Spinal cord (tissue), 9 donors: ENCODE measurements at regions not wholly inside any gene's neighbourhood (a gene's known extent, or its start where the extent isn't known, plus 50 kb on each side); places are given as distances from the start of the nearest gene placed in this dataset.

Source experiments
- DNase-seq, 6 donors: peaks; one replicate each; pipeline versions ENCODE4 v3.0.0 to v3.0.0-alpha.2; 2013 to 2015; ENCODE audit warnings: low spot score in 6 of 6, low read depth in 4 of 6
- H3K27ac ChIP-seq: one replicate; pipeline ENCODE4 v1.5.1; 2013; ENCODE audit warnings: low read depth, low read length, control low read depth
- H3K27me3 ChIP-seq: one replicate; pipeline ENCODE4 v1.6.1; 2013; ENCODE audit warnings: low read length; ENCODE audit not compliant: control insufficient read depth, insufficient read depth
- H3K36me3 ChIP-seq: one replicate; pipeline ENCODE4 v1.6.1; 2013; ENCODE audit warnings: low read length; ENCODE audit not compliant: control insufficient read depth, insufficient read depth
- H3K4me1 ChIP-seq: one replicate; pipeline ENCODE4 v1.6.1; 2013; ENCODE audit warnings: low read length; ENCODE audit not compliant: control insufficient read depth, insufficient read depth
- H3K4me3 ChIP-seq: one replicate; pipeline ENCODE4 v1.5.1; 2013; ENCODE audit warnings: low read depth, low read length, control low read depth
- H3K9me3 ChIP-seq: one replicate; pipeline ENCODE4 v1.6.1; 2013; ENCODE audit warnings: low read length; ENCODE audit not compliant: control insufficient read depth, insufficient read depth
- WGBS: methylation state at CpG from one replicate; pipeline ENCODE4 v1.1.5; 2013; ENCODE audit warnings: missing lambda C conversion rate; ENCODE audit not compliant: insufficient coverage; 5-methylcytosine and 5-hydroxymethylcytosine counted together
- donor health status: healthy.

DNA sequence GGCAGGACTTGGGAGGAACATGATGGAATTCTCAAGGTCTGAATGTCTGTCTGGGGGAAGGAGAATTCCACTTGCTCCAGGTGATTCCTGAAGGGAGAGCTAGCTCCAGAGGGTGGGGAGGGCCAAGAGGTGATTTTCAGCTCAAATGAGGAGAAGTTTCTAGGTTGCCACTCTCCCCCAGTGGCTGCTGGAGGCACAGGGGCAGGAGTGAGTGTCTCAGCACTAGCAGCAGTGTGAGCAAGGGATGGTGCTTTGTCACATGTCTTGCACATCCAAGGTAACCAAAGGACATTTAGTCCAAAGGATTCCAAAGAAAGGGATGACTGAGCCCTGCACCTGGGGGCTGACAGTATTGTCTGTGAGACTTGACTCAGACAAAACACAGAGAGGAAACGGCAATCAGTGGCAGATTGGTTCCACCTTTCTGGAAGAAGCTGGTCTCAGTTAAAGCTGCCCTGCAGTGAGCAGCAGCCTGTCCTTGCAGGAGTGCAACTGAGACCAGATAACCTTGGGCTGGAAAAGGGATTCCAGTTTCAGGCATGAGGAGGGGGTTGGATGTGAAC, 51.2 kb upstream of the PCBD1 start:
- H3K36me3 ChIP-seq: no peaks in the 10 kb centered on the region
- no peaks in the 10 kb centered on the region for H3K27me3 ChIP-seq
- H3K4me3 ChIP-seq: no peak overlapping the region
- peaks cover 9% of the 10 kb centered on the region for H3K4me1 ChIP-seq
- no peak overlapping the region for H3K27ac ChIP-seq
- 78% methylated on average over 1 of the region's 1 CpG for WGBS
- H3K9me3 ChIP-seq: no peaks in the 10 kb centered on the region
- peak in 1 of 6 donors; percentile 35 for DNase-seq

GRCh38 chr10:70940834-70941568, 52.6 kb upstream of the PCBD1 start:
- DNase-seq: peak in 2 of 6 donors; percentile 48 to 52
- WGBS: 71% methylated on average over 3 of the region's 6 CpGs

DNA sequence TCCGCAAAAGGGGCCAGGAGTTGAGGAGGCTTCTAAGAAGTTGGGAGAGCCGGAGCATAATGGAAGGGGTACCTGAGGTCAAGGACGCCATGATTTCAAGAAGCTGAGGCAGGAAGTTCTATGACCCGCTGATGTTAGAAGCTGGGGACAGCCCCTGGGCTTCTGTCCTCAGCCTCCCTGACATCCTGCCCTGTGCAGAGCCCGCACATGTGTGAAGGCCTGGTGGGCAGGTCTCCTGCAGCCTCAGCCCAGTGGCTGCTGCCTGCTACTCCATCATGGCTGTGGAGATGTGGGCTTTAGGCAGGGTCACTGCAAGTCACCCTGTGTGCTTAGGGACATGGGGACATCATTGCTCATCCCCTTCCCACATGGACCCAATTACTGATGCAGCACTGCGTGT, 53.8 kb upstream of the PCBD1 start:
- Histone ChIP-seq H3K36me3 (no peaks in the 10 kb centered on the region), H3K9me3 (no peaks in the 10 kb centered on the region), H3K4me3 (no peak overlapping the region), H3K27me3 (no peaks in the 10 kb centered on the region), H3K27ac (no peak overlapping the region), H3K4me1 (peaks cover 9% of the 10 kb centered on the region)
- 98% methylated on average over 5 of the region's 6 CpGs for WGBS
- no peak for DNase-seq

More at GRCh38 chr10:70940834-70941568, 52.6 kb upstream of the PCBD1 start:
- H3K4me1 ChIP-seq: peaks cover 9% of the 10 kb centered on the region
- H3K9me3 ChIP-seq: no peaks in the 10 kb centered on the region
- no peaks in the 10 kb centered on the region for H3K27me3 ChIP-seq
- no peaks in the 10 kb centered on the region for H3K36me3 ChIP-seq
- H3K4me3 ChIP-seq: no peak overlapping the region
- no peak overlapping the region for H3K27ac ChIP-seq

- H3K4me1 ChIP-seq: peaks cover 9% of the 10 kb centered on the region
- H3K4me3 ChIP-seq: no peak overlapping the region
- no peak for DNase-seq
- no peaks in the 10 kb centered on the region for H3K9me3 ChIP-seq
- H3K27me3 ChIP-seq: no peaks in the 10 kb centered on the region
- H3K36me3 ChIP-seq: no peaks in the 10 kb centered on the region
- WGBS: 80% methylated on average over 3 of the region's 3 CpGs
- H3K27ac ChIP-seq: no peak overlapping the region
Measured at GRCh38 chr10:70942725-70943124, 54.4 kb upstream of the PCBD1 start.

GRCh38 chr10:70943249-70943648, 54.9 kb upstream of the PCBD1 start:
- Histone ChIP-seq H3K4me1 (peaks cover 9% of the 10 kb centered on the region), H3K27me3 (no peaks in the 10 kb centered on the region), H3K36me3 (no peaks in the 10 kb centered on the region), H3K4me3 (no peak overlapping the region), H3K27ac (no peak overlapping the region), H3K9me3 (no peaks in the 10 kb centered on the region)
- WGBS: 94% methylated on average over 4 of the region's 4 CpGs
- DNase-seq: no peak

DNA sequence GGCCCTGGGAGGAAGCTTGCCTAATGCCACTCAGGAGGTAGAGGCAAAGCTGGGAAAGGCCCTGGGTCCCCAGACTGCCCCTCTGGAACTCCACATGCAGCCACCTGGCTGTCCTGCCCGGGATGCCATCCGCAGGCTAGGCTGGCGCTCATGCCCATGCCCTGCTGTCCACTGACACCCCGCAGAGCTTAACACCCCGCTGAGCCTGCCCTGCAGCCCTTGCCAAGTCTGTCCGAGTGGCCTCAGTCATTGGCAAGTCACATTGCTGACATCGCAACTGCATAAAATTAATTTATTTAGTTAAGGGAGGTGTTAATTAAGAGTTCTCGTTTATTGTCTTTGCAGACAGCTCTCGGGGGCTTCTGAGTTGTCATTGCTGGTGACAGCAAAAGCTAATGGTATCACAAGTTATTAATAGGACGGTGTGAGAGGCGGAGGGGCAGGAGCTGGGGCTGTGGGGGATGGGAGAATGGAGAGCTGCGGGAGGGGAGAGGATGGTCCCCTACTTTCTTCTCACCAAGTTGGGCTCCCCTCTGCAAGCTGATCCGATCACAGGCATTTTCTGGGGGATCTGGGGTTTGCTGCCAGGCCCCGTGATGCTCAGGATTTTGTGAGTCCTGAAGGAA, 55.6 kb upstream of the PCBD1 start:
- Histone ChIP-seq H3K27me3 (no peaks in the 10 kb centered on the region), H3K4me1 (peaks cover 9% of the 10 kb centered on the region), H3K4me3 (no peak overlapping the region), H3K27ac (no peak overlapping the region), H3K9me3 (no peaks in the 10 kb centered on the region), H3K36me3 (no peaks in the 10 kb centered on the region)
- WGBS: 59% methylated on average over 9 of the region's 14 CpGs
- DNase-seq: peak in 1 of 6 donors; percentile 70

- DNase-seq: no peak
- Histone ChIP-seq H3K9me3 (no peaks in the 10 kb centered on the region), H3K4me3 (no peak overlapping the region), H3K36me3 (no peaks in the 10 kb centered on the region), H3K27me3 (no peaks in the 10 kb centered on the region), H3K4me1 (peaks cover 8% of the 10 kb centered on the region), H3K27ac (no peak overlapping the region)
- 71% methylated on average over 2 of the region's 5 CpGs for WGBS
Measured at GRCh38 chr10:70950037-70950436, 61.7 kb upstream of the PCBD1 start.

- peaks cover 8% of the 10 kb centered on the region for H3K4me1 ChIP-seq
- H3K27ac ChIP-seq: no peak overlapping the region
- no peaks in the 10 kb centered on the region for H3K27me3 ChIP-seq
- H3K9me3 ChIP-seq: no peaks in the 10 kb centered on the region
- no peak overlapping the region for H3K4me3 ChIP-seq
- WGBS: no CpG with 5 or more reads among the region's 1 CpG
- DNase-seq: no peak
- H3K36me3 ChIP-seq: no peaks in the 10 kb centered on the region
Measured at GRCh38 chr10:70950801-70951200, 62.4 kb upstream of the PCBD1 start.

DNA sequence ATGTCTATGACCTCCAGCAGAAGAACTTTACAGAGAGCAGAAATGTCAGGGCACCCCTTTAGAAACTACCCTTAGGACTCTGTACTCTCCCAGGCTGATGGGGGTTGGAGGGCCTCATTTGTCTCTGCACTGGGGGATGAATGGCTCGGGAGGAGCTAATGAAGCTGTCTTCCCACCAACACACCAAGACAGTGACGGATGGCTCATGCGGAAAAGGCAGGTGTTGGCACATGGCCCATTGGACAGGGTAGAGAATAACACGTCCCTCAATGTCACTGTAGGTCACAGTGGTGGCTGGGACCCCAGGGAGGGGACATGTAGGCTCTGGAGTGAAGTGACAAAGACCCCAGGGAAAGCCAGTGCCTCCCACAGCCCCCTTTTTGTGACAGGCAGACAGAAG, 64.0 kb upstream of the PCBD1 start:
- no peaks in the 10 kb centered on the region for H3K27me3 ChIP-seq
- H3K4me1 ChIP-seq: peaks cover 8% of the 10 kb centered on the region
- no peaks in the 10 kb centered on the region for H3K9me3 ChIP-seq
- H3K36me3 ChIP-seq: no peaks in the 10 kb centered on the region
- H3K4me3 ChIP-seq: no peak overlapping the region
- H3K27ac ChIP-seq: no peak overlapping the region
- 27% methylated on average over 2 of the region's 4 CpGs for WGBS
- DNase-seq: no peak

DNA sequence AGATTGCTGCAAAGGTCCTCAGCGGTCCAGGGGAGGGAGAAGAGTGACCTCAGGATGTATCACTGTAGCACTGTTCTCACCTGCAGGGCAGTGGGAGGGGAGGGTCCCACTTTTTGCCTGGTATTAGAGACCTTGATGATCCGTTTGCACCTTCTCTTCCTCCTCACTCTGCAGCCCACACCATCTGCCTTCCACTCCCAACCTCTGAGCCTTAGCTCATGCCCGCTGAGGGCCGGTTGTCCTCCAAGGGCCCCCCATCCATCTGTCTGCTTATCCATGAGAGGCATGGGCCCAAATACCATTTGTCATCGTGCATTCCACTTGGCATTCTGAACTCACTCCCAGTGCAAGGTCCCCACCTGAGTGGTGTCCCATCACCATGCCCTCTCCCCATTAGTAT, 64.6 kb upstream of the PCBD1 start:
- no peak for DNase-seq
- no peaks in the 10 kb centered on the region for H3K27me3 ChIP-seq
- H3K9me3 ChIP-seq: no peaks in the 10 kb centered on the region
- WGBS: 89% methylated on average over 5 of the region's 5 CpGs
- no peaks in the 10 kb centered on the region for H3K36me3 ChIP-seq
- no peak overlapping the region for H3K27ac ChIP-seq
- peaks cover 8% of the 10 kb centered on the region for H3K4me1 ChIP-seq
- H3K4me3 ChIP-seq: no peak overlapping the region
